Mesenchymal stem cell (in vitro differentiated cells and primary cell): ENCODE measurements at regions not wholly inside any gene's neighbourhood (a gene's known extent, or its start where the extent isn't known, plus 50 kb on each side); places are given as distances from the start of the nearest gene placed in this dataset.

ENCODE experiments used
- DNase-seq: peaks from one replicate; pipeline ENCODE4 v3.0.0-alpha.2; 2013
- H2AFZ ChIP-seq: one replicate; pipeline ENCODE4 v1.6.1; 2013; ENCODE audit warnings: low read depth, mild to moderate bottlenecking, control low read depth, inconsistent platforms, low read length, moderate library complexity
- H2AK5ac ChIP-seq: 2 replicates; pipeline ENCODE4 v1.6.1; 2013; ENCODE audit warnings: low read length, moderate library complexity, mild to moderate bottlenecking, inconsistent platforms; ENCODE audit not compliant: severe bottlenecking
- H2BK120ac ChIP-seq: one replicate; pipeline ENCODE4 v1.6.1; 2013; ENCODE audit warnings: low read depth, mild to moderate bottlenecking, inconsistent platforms, low read length, moderate library complexity
- H2BK12ac ChIP-seq, 2 experiments: one replicate each; pipeline ENCODE4 v1.6.1; 2013; ENCODE audit warnings: inconsistent platforms in 2 of 2, low read length in 2 of 2, mild to moderate bottlenecking in 2 of 2, moderate library complexity in 2 of 2, control low read depth in 1 of 2
- H2BK15ac ChIP-seq: one replicate; pipeline ENCODE4 v1.6.1; 2013; ENCODE audit warnings: mild to moderate bottlenecking, low read depth, inconsistent platforms; ENCODE audit not compliant: poor library complexity, severe bottlenecking
- H2BK5ac ChIP-seq: 2 replicates; pipeline ENCODE4 v1.6.1; 2013; ENCODE audit warnings: low read depth, mild to moderate bottlenecking, low read length, control low read depth, inconsistent platforms; ENCODE audit not compliant: poor library complexity, severe bottlenecking
- H3K14ac ChIP-seq, 2 experiments: one replicate each; pipeline ENCODE4 v1.6.1; 2013; ENCODE audit warnings: inconsistent platforms in 2 of 2, low read length in 2 of 2, control low read depth in 1 of 2, mild to moderate bottlenecking in 1 of 2, moderate library complexity in 1 of 2
- H3K18ac ChIP-seq, 2 experiments: one replicate each; pipeline ENCODE4 v1.6.1; 2013; ENCODE audit warnings: inconsistent platforms in 2 of 2, low read length in 2 of 2, control low read depth in 1 of 2, low read depth in 1 of 2, mild to moderate bottlenecking in 1 of 2
- H3K23ac ChIP-seq, 2 experiments: one replicate each; pipeline ENCODE4 v1.6.1; 2013; ENCODE audit warnings: inconsistent platforms in 2 of 2, low read length in 2 of 2, mild to moderate bottlenecking in 2 of 2, moderate library complexity in 2 of 2, control low read depth in 1 of 2
- H3K27ac ChIP-seq: 2 replicates; pipeline ENCODE4 v1.5.1; 2013; ENCODE audit warnings: mild to moderate bottlenecking, moderate library complexity, low read length, control low read depth, inconsistent platforms; ENCODE audit not compliant: poor library complexity, severe bottlenecking
- H3K27me3 ChIP-seq, 2 experiments: 2 replicates each; pipeline versions ENCODE4 v1.6.1 to v1.7.0; 2013; ENCODE audit warnings: low read length in 2 of 2, mild to moderate bottlenecking in 2 of 2, moderate library complexity in 2 of 2, control low read depth in 1 of 2, inconsistent platforms in 1 of 2; ENCODE audit not compliant: control insufficient read depth in 1 of 2, insufficient read depth in 1 of 2
- H3K36me3 ChIP-seq, 2 experiments: 2 replicates each; pipeline versions ENCODE4 v1.6.1 to v1.7.0; 2013; ENCODE audit warnings: low read length in 2 of 2, control low read depth in 1 of 2, inconsistent platforms in 1 of 2, low read depth in 1 of 2, mild to moderate bottlenecking in 1 of 2; ENCODE audit not compliant: insufficient read depth in 2 of 2, control insufficient read depth in 1 of 2
- H3K4ac ChIP-seq, 2 experiments: one replicate each; pipeline ENCODE4 v1.6.1; 2013; ENCODE audit warnings: inconsistent platforms in 2 of 2, low read length in 2 of 2, mild to moderate bottlenecking in 2 of 2, moderate library complexity in 2 of 2, control low read depth in 1 of 2, low read depth in 1 of 2
- H3K4me1 ChIP-seq: 2 replicates; pipeline ENCODE4 v1.6.1; 2013; ENCODE audit warnings: low read depth, low read length, control low read depth; ENCODE audit not compliant: control insufficient read depth, insufficient read depth
- H3K4me2 ChIP-seq: 2 replicates; pipeline ENCODE4 v1.6.1; 2013; ENCODE audit warnings: low read length, mild to moderate bottlenecking, inconsistent platforms; ENCODE audit not compliant: poor library complexity, severe bottlenecking
- H3K4me3 ChIP-seq, 2 experiments: 2 replicates each; pipeline versions ENCODE4 v1.5.1 to v1.7.0; 2013; ENCODE audit warnings: low read length in 2 of 2, mild to moderate bottlenecking in 2 of 2, control low read depth in 1 of 2, low read depth in 1 of 2; ENCODE audit not compliant: insufficient read depth in 1 of 2
- H3K79me1 ChIP-seq: replicated peaks from 2 replicates; pipeline ENCODE4 v1.6.1; 2013; ENCODE audit warnings: mild to moderate bottlenecking, control low read depth, low read length, inconsistent platforms; ENCODE audit not compliant: poor library complexity, severe bottlenecking
- H3K9ac ChIP-seq: 2 replicates; pipeline ENCODE4 v1.7.0; 2013; ENCODE audit warnings: mild to moderate bottlenecking, low read length, moderate library complexity
- H3K9me3 ChIP-seq: 2 replicates; pipeline ENCODE4 v1.7.0; 2013; ENCODE audit warnings: mild to moderate bottlenecking, low read length; ENCODE audit not compliant: control insufficient read depth
- H4K8ac ChIP-seq: one replicate; pipeline ENCODE4 v1.6.1; 2013; ENCODE audit warnings: inconsistent platforms, mild to moderate bottlenecking, low read length, moderate library complexity
- H4K91ac ChIP-seq: one replicate; pipeline ENCODE4 v1.6.1; 2013; ENCODE audit warnings: mild to moderate bottlenecking, low read length, inconsistent platforms
- WGBS: methylation state at CpG from one replicate; pipeline ENCODE4 v1.1.7; 2013; ENCODE audit warnings: mixed read lengths; 5-methylcytosine and 5-hydroxymethylcytosine counted together

DNA sequence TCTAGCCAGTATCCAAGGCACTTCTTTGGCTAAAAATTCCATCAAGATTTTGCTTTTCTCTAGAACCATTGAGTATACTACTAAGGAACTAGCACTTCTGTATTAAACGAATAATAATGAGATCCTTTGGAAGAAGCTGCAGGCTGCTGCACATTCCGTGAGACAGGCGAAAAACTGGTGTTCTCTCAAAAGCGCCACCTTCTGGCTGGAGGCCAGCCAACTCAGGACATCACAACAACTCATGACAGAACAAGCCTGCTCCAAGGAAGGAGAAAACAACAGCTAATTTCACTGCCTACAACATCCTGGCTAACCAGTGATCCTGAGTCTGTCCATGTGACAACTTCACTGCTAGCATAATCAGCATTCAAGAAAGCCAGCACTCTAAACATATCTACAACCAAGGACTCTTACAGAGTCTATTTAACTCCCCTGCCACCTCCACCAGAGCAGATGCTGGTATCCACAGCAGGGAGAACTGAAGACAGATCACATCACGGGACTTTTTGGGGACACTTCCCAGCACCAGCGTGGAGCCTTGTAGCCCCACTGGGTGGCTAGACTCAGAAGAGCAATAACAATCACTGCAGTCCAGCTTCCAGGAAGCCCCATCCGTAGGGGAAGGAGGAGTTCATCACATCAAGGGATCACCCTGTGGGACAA, 150.5 kb downstream of the YTHDC2 start:
- no peak overlapping the region for H3K9ac ChIP-seq
- H3K4ac ChIP-seq: no peak overlapping the region
- no peaks in the 10 kb centered on the region for H3K36me3 ChIP-seq
- no peak overlapping the region for H2BK120ac ChIP-seq
- H3K14ac ChIP-seq: no peak overlapping the region
- no peak overlapping the region for H2AFZ ChIP-seq
- no peak overlapping the region for H3K4me3 ChIP-seq
- no peaks in the 10 kb centered on the region for H3K4me1 ChIP-seq
- no peak overlapping the region for H3K4me2 ChIP-seq
- H3K27ac ChIP-seq: no peak overlapping the region
- no peak overlapping the region for H4K8ac ChIP-seq
- no peak overlapping the region for H2AK5ac ChIP-seq
- no peak overlapping the region for H3K23ac ChIP-seq
- H2BK12ac ChIP-seq: no peak overlapping the region
- H2BK15ac ChIP-seq: no peak overlapping the region
- 63% methylated on average over 7 of the region's 7 CpGs for whole genome bisulfite sequencing
- H3K18ac ChIP-seq: no peak overlapping the region
- no peaks in the 10 kb centered on the region for H3K27me3 ChIP-seq
- no peak overlapping the region for H2BK5ac ChIP-seq
- no peak overlapping the region for H4K91ac ChIP-seq
- H3K9me3 ChIP-seq: no peaks in the 10 kb centered on the region
- peak; percentile 54 for DNase-seq
- no peaks in the 10 kb centered on the region for H3K79me1 ChIP-seq

DNA sequence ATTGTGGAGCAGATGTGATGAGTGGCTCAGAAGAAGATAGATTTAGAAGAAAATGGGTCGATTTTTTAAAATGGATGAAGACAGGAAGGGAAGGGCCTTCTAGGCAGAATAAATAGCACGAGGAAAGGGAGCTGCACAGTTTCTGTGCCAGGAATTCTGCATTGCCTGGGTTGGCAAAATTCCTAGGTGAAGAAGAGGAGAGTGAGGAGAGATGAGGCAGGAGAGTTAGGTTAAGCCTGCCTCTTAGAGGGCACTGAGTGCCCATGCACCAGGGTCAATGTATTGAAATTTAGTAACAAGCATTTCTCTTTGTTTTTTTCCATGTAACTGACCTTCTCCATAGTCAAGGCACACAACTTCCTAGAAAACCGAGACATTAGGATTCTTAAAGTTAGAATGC, 159.5 kb downstream of the YTHDC2 start:
- Histone ChIP-seq H3K4me3 (no peak overlapping the region), H3K79me1 (no peaks in the 10 kb centered on the region), H3K9me3 (peaks cover 7% of the 10 kb centered on the region), H3K4me2 (no peak overlapping the region), H2BK12ac (no peak overlapping the region), H4K8ac (no peak overlapping the region), H3K36me3 (no peaks in the 10 kb centered on the region), H2BK5ac (no peak overlapping the region), H3K27me3 (no peaks in the 10 kb centered on the region), H3K4me1 (no peaks in the 10 kb centered on the region), H3K4ac (no peak overlapping the region), H2AK5ac (no peak overlapping the region), H3K14ac (no peak overlapping the region), H3K27ac (no peak overlapping the region), H4K91ac (no peak overlapping the region), H2BK120ac (no peak overlapping the region), H2AFZ (no peak overlapping the region), H3K9ac (no peak overlapping the region), H3K18ac (no peak overlapping the region), H2BK15ac (no peak overlapping the region), H3K23ac (no peak overlapping the region)
- WGBS: 59% methylated on average over 2 of the region's 3 CpGs
- DNase-seq: no peak

DNA sequence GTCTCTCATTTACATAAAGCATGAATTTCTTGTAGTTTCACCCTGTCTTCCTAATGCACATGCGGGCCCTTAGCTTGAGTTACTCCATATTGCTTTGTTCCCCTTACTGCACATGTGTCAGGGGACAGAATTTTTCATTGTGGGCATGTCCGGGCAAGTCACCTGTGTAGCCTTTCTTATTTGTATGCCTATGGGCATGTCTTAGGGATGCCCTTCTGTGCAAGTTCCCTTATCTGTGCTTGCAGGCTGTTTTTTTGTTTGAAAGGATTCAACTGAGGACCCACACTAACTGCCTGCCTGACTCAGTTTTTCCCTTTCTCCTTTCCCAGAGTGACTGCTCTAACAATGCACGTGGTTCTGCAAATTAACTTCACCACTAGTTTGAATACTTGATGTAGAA, 161.7 kb downstream of the YTHDC2 start:
- Histone ChIP-seq H2BK15ac (no peak overlapping the region), H2BK120ac (no peak overlapping the region), H3K14ac (no peak overlapping the region), H3K4ac (no peak overlapping the region), H2AK5ac (no peak overlapping the region), H3K9ac (no peak overlapping the region), H2BK12ac (no peak overlapping the region), H3K27me3 (no peaks in the 10 kb centered on the region), H2BK5ac (no peak overlapping the region), H3K4me1 (no peaks in the 10 kb centered on the region), H2AFZ (no peak overlapping the region), H4K91ac (no peak overlapping the region), H3K18ac (no peak overlapping the region), H3K27ac (no peak overlapping the region), H3K79me1 (no peaks in the 10 kb centered on the region), H3K4me2 (no peak overlapping the region), H3K9me3 (peaks cover 7% of the 10 kb centered on the region), H4K8ac (no peak overlapping the region), H3K36me3 (no peaks in the 10 kb centered on the region), H3K4me3 (no peak overlapping the region), H3K23ac (no peak overlapping the region)
- 100% methylated on average over 2 of the region's 3 CpGs for whole genome bisulfite sequencing
- DNase-seq: no peak

DNA sequence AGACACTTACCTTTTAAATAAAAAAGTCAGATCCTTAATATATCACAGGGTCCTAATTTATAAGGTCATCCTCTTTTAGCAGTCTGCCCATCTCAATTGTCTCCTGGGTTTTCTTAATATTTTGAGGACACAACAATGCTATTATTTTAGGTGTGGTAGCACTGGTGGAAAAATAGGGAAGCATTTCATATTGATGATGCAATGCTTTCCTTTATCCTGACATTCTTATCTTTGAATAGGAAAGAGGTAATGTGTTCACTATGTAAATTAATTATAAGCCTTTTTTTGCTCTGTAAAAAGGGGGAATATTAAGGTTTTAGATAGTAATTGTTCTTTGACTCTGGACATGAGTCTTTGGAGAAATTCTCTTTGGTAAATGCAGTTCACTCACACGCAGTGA, 164.7 kb downstream of the YTHDC2 start:
- H3K18ac ChIP-seq: no peak overlapping the region
- H2BK120ac ChIP-seq: no peak overlapping the region
- no peak overlapping the region for H2AK5ac ChIP-seq
- peaks cover 3% of the 10 kb centered on the region for H3K4me1 ChIP-seq
- H3K27me3 ChIP-seq: no peaks in the 10 kb centered on the region
- H4K91ac ChIP-seq: no peak overlapping the region
- H2BK12ac ChIP-seq: no peak overlapping the region
- H3K27ac ChIP-seq: no peak overlapping the region
- H3K79me1 ChIP-seq: no peaks in the 10 kb centered on the region
- H4K8ac ChIP-seq: no peak overlapping the region
- no peak overlapping the region for H3K23ac ChIP-seq
- no peak overlapping the region for H3K9ac ChIP-seq
- H3K36me3 ChIP-seq: no peaks in the 10 kb centered on the region
- H3K4me3 ChIP-seq: no peak overlapping the region
- H3K4me2 ChIP-seq: no peak overlapping the region
- no peak overlapping the region for H3K4ac ChIP-seq
- no peak overlapping the region for H2AFZ ChIP-seq
- H2BK15ac ChIP-seq: no peak overlapping the region
- no peak overlapping the region for H3K14ac ChIP-seq
- DNase-seq: no peak
- 36% methylated on average over 1 of the region's 1 CpG for WGBS
- peaks cover 7% of the 10 kb centered on the region for H3K9me3 ChIP-seq
- H2BK5ac ChIP-seq: no peak overlapping the region
